ENCODE measurements at regions not wholly inside any gene's neighbourhood (a gene's known extent, or its start where the extent isn't known, plus 50 kb on each side); places are given as distances from the start of the nearest gene placed in this dataset.
"Not testable (repeated sequence)": the region's sequence is repeated elsewhere in the genome, so short reads cannot be mapped to it uniquely, and the experiment has no call there.

- no peak for DNase-seq (ENCODE audit: low spot score)
Observed at GRCh38 chr6:105536961-105537360, 134.1 kb upstream of the PREP start.

GRCh38 chr6:105533301-105533700 is 130.4 kb upstream of the PREP start:
- DNase-seq (ENCODE audit: low spot score) = no peak

DNA sequence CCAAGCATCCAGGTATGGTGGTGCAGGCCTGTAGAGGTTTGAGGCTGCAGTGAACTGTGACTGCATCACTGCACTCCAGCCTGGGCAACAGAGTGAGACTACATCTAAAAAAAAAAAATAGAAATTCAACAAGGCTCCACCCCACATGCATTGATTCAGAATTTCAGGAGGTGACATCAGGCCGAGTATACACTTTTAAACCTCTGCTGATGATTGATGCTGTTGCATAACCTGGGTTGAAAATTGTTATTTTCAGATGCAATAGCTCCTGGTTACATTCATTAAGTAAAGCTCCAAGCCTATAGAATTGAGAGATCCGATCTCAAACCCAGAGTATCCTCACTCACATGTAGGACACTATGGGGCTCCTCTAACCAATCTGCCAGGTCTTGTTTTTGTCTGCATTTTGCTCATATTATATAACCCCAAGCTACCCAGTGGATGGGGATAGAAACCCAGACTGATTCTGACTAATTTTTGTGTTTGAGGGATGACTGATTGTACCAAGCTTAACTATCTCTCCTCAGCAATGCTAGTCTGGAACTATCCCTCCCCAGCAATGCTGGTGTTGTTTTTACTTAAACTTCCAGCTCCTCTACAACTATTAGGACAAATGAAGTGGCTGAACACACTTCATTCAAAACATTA is 123.5 kb upstream of the PREP start:
- DNase-seq (ENCODE audit: low spot score) = no peak

DNA sequence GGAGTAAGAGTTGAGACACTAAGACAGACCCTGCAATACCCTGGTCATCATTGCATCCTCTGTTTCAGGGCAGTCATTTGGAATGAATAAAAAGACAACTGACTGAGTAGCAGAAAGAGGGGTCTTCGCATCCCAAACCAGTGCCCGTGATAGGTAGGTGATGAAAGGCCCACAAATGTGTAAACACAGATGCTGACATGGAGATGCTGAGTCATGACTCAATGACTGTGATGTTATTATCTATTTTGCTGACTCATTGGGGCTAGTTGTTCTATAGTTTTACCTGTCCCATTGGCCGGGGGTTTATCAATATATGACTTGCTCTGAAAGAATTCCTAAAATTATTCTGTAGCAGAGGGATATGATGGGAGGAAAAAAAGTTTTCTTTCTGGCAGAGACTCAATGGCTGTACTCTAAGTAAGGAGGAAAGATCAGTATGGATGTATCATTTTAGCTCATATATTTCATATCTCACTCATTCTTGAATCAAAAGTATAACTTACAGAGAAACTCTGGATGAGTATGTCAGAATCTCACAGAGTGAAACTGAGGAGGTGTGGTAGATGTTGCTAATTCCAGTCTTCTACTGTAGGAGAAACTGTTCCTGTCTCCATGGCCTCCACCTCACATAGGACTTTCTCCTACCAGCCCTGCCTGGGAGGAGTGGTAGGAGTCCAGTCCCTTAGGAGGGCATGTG is 119.9 kb upstream of the PREP start:
- DNase-seq (ENCODE audit: low spot score) = peak; percentile 17

DNA sequence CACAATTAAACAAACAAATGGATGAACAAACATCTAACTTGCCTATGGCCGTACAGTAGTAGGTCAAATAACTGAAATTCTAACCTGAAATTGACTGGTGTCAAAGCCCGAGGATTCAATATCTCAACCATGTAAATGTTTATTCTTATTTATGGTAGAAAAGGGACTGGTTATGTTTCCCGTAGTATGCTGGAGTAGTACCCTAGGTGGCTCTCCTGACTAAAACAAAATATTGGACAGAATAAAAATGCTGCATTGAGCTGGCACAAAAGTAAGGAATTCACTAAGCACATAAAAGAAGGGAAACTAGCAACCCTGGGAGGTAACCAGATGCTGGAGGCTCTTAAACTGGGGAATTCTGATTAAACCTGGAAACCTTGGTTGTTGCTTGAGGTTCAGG is 117.1 kb upstream of the PREP start:
- no peak for DNase-seq (ENCODE audit: low spot score)

DNA sequence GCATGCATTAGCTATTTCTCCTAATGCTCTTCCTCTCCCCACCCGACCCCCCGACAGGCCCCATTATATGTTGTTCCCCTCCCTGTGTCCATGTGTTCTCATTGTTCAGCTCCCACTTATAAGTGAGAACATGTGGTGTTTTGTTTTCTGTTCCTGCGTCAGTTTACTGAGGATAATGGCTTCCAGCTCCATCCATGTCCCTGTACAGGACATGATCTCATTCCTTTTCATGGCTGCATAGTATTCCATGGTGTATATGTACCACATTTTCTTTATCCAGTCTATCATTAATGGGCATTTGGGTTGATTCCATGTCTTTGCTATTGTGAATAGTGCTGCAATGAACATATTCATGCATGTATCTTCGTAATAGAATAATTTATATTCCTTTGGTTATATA is 116.1 kb upstream of the PREP start:
- DNase-seq (ENCODE audit: low spot score) = not testable (repeated sequence)

GRCh38 chr6:105515054-105515453 is 112.2 kb upstream of the PREP start:
- no peak for DNase-seq (ENCODE audit: low spot score)

- no peak for DNase-seq (ENCODE audit: low spot score)
Observed at GRCh38 chr6:105514306-105514705, 111.4 kb upstream of the PREP start.

DNA sequence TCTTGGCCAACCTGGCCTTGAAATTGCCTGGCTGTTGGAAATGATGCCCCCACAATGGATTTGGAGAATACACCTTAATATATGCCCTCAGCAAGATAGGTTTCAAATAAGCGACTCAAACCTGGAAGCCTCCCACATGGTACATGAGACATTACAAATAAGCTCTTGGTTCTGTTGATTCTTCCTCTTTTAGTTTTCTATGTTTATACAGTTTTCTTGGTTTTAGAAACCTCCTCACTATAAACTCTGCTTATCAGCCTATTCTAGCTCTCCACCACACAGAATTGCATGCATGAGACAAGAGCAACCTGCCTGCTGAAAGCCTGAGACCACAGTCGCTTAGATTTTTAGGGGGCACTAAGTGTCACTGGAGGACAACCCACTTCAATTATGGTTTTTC is 108.8 kb upstream of the PREP start:
- DNase-seq (ENCODE audit: low spot score) = no peak

- no peak for DNase-seq (ENCODE audit: low spot score)
Observed at GRCh38 chr6:105510746-105511145, 107.9 kb upstream of the PREP start.

GRCh38 chr6:105509506-105510331 is 106.8 kb upstream of the PREP start:
- DNase-seq (ENCODE audit: low spot score) = no peak

DNA sequence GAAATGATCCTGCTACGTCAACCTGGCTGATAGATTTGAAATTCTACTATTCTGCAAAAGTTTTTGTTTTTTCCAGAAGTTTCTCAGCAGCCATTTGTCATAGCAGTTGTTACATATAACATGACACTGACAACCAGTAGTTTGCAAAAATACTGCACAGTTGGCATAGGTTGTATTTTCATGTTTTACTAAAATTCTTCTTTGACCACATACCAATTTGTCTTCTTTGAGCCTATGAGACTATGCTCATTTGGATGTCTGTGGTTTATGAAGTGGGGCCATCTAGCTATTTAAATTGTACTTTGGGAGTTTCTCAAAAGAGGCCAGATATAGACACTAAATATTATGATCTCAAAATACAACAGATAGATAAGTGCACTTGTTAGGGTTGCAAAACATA is 104.9 kb upstream of the PREP start:
- no peak for DNase-seq (ENCODE audit: low spot score)

GRCh38 chr6:105504706-105505105 is 101.8 kb upstream of the PREP start:
- no peak for DNase-seq (ENCODE audit: low spot score)

DNA sequence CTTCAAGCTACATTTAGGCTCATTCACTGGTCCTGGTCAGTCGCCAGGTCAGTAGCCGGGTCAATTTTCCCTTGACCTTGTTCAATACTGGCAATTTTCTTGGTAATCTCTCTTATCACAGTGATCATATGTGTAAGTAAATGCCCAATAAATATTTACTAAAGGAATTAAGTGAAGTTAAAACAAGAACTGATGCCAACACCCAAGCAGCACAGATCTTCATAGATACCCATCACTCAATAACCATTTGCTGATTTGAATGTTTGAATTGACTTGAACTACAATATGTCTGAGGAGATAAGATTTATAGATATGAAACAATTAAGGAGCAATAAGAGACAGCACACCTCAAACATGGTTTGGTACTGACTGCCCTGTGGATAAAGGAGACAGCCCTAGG is 100.8 kb upstream of the PREP start:
- DNase-seq (ENCODE audit: low spot score) = no peak

GRCh38 chr6:105501826-105502344 is 99.0 kb upstream of the PREP start:
- DNase-seq (ENCODE audit: low spot score) = peak; percentile 28

- DNase-seq (ENCODE audit: low spot score) = no peak
Observed at GRCh38 chr6:105501246-105501645, 98.4 kb upstream of the PREP start.

DNA sequence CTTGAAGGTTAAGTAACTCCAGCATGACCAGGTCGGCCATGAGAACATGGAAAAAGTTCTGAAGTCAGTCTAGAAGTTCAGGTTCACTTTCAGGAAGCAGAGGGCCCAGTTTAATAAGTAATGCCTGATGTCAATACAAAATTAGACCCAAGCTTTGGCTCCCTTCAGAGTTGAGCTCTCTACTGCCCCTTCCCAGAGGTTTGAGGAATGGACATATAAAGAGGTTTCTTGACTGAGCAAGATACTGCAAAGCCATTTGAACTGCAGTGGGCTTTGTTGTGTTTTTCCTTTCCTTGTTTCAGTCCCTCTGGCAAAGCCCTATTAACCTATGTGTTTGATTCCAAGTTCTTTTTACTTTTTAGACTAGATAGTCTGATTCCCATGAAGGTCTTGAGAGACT is 97.8 kb upstream of the PREP start:
- DNase-seq (ENCODE audit: low spot score) = no peak

DNA sequence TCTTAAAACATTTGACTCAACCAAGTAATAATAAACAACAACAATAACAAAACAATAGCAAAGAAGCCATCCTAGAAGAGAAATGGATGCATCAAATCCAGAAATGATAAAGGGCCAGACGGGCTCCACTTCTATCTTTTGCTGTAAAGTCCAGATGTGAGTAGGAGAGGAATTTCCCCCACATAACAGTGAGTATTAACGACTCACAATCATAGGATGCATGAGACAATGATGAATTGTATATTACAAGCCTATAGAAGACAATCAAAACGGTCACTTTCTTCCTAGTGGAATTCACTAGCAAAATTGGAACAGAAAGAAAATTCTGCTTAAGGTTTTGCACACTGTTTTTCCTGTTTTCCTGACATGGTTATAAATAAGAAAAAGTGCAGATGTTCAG is 97.0 kb upstream of the PREP start:
- no peak for DNase-seq (ENCODE audit: low spot score)

DNA sequence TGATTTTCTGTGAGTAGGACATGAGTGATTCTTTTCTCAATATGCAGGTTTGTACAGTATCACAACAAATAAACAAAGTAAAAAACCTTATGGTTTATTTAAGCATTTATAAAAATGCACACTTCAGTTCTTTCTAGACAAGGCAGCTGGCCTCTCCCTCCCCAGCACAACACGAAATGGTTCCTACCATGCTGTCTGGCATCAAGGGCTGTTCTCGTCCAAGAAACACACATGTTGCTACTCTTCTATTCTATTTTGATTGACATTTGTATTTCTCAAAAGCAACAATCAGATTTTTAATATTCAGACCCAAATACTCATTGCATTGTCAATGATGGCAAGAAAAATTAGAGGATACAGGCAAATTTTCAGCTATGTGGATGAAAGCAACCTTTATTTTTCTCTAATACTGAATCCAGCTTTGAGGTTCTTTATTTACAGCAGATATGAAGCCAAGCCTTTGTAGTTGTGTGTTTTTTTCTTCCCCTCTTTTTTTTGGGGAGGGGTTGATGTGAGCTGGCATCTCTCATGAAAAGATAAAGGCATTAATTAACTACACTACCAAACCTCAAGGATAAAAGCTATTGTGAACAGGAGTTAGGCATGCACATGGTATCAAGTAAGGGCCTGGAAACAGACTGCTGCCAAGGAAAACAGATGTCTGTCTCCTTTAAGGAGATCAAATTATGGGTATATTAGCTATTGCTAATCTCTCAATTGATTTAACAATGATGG is 96.4 kb upstream of the PREP start:
- DNase-seq (ENCODE audit: low spot score) = no peak

DNA sequence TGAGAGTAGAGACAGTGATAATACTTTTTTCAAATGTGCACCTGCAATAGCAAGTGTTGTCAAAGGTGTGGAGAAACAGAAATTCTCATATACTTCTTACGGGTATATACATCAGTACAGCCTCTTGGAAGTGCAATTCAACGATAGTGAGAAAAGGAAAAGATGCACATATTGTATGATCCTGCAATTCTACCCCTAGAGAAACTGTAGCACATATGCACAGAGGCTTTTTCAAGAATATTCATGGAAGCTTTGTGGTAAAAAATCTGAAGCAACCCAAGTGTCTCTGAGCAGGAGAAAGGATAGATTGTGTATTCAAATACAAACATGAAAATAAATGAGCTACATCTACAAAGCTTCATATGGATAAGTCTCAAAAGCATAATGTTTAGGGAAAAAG is 94.7 kb upstream of the PREP start:
- DNase-seq (ENCODE audit: low spot score) = no peak

GRCh38 chr6:105495515-105495914 is 92.6 kb upstream of the PREP start:
- DNase-seq (ENCODE audit: low spot score) = no peak

GRCh38 chr6:105494688-105495087 is 91.8 kb upstream of the PREP start:
- DNase-seq (ENCODE audit: low spot score) = no peak

Data from kidney tubule cell (primary cell).